ENCODE measurements at regions not wholly inside any gene's neighbourhood (a gene's known extent, or its start where the extent isn't known, plus 50 kb on each side); places are given as distances from the start of the nearest gene placed in this dataset.

DNA sequence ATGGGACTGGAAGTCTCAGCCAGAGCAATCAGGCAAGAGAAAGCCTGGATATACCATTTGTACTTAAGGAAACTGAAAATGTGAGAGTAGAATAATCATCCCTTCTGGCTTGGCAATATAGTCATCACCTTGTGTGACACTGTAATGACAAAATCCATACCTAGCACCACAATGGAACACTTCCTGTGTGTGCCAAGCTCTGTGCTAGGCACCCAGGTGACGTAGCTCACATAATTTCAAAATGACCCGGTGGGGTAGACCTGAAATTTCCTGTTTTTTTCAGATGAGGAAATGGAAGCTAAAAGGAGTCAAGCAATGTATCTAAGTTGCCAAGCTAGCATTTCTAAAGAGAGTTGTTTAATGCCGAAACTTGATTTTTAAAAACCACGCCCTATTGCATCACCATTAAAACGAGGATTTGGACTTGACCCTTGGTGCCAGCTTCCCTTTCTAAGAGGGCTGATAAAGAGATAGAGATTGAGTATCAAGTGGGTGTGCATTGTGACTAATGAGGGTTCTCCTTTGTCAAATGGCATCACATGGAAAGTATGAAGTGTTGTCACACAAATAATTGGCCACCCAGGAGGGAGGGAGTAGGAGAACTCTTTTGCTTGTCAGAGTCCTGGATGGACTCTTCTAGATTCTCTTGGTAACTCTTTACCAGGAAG lies 141.3 kb upstream of the PDZRN3 start:
- no peak for DNase-seq (ENCODE audit: low spot score)
- no peak overlapping the region for H3K27ac ChIP-seq (ENCODE audit: low read depth in 1 of 2, low read length in 2 of 2)
- peaks cover 0 to 3% (median 1%) of the 10 kb centered on the region in 4 donors for H3K9me3 ChIP-seq (ENCODE audit: control insufficient read depth in 4 of 4, low read length in 3 of 4)
- 68% methylated on average over 5 of the region's 5 CpGs for WGBS
- H3K9ac ChIP-seq (ENCODE audit: low read depth in 1 of 2, low read length in 2 of 2) = no peak overlapping the region
- H3K36me3 ChIP-seq (ENCODE audit: control insufficient read depth in 4 of 4, insufficient read depth in 3 of 4, low read depth in 1 of 4, low read length in 3 of 4) = no peaks in the 10 kb centered on the region
- no peak for TF ChIP-seq FOXA1 (IDR thresholded peaks at IDR 0.05)
- TF ChIP-seq NR2F2 (IDR thresholded peaks at IDR 0.05) = no peak
- TF ChIP-seq GABPA (IDR thresholded peaks at IDR 0.05 in 1 of 2, conservative IDR thresholded peaks at IDR 0.05 in 1 of 2) = no peak
- no peak for TF ChIP-seq HNF4A (conservative IDR thresholded peaks at IDR 0.05)
- no peak overlapping the region for H3K4me3 ChIP-seq (ENCODE audit: low read depth in 1 of 3, low read length in 3 of 3)
- no peaks in the 10 kb centered on the region for H3K27me3 ChIP-seq (ENCODE audit: control insufficient read depth in 4 of 4, insufficient read depth in 4 of 4, low read length in 3 of 4)
- H3K4me1 ChIP-seq (ENCODE audit: control insufficient read depth in 4 of 4, insufficient read depth in 4 of 4, low read length in 3 of 4) = no peaks in the 10 kb centered on the region

DNA sequence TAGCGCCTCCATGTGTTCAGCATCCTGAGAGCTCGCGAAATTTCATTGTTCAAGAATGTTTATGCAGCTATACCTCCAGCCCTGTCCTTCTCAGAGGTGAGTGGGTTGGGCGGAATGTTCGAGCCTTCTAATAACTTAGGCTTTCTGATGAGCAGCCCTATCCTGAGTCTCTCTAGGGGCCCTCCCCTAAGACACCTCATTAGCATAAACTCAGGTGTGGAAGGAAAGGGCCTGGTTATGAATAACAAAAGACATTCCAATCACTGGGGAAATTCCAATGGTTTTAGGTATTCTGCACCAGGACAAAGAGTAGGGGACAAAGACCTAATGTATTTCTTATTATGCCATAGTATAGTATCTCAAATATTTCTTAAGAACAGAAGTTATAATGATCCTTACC lies 138.1 kb upstream of the PDZRN3 start:
- no peak for TF ChIP-seq TAF1 (conservative IDR thresholded peaks at IDR 0.05)
- TF ChIP-seq, protein P1, sequence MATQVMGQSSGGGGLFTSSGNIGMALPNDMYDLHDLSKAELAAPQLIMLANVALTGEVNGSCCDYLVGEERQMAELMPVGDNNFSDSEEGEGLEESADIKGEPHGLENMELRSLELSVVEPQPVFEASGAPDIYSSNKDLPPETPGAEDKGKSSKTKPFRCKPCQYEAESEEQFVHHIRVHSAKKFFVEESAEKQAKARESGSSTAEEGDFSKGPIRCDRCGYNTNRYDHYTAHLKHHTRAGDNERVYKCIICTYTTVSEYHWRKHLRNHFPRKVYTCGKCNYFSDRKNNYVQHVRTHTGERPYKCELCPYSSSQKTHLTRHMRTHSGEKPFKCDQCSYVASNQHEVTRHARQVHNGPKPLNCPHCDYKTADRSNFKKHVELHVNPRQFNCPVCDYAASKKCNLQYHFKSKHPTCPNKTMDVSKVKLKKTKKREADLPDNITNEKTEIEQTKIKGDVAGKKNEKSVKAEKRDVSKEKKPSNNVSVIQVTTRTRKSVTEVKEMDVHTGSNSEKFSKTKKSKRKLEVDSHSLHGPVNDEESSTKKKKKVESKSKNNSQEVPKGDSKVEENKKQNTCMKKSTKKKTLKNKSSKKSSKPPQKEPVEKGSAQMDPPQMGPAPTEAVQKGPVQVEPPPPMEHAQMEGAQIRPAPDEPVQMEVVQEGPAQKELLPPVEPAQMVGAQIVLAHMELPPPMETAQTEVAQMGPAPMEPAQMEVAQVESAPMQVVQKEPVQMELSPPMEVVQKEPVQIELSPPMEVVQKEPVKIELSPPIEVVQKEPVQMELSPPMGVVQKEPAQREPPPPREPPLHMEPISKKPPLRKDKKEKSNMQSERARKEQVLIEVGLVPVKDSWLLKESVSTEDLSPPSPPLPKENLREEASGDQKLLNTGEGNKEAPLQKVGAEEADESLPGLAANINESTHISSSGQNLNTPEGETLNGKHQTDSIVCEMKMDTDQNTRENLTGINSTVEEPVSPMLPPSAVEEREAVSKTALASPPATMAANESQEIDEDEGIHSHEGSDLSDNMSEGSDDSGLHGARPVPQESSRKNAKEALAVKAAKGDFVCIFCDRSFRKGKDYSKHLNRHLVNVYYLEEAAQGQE (IDR thresholded peaks at IDR 0.05) = no peak
- no peak for TF ChIP-seq RXRA (IDR thresholded peaks at IDR 0.05)
- TF ChIP-seq, protein P2, sequence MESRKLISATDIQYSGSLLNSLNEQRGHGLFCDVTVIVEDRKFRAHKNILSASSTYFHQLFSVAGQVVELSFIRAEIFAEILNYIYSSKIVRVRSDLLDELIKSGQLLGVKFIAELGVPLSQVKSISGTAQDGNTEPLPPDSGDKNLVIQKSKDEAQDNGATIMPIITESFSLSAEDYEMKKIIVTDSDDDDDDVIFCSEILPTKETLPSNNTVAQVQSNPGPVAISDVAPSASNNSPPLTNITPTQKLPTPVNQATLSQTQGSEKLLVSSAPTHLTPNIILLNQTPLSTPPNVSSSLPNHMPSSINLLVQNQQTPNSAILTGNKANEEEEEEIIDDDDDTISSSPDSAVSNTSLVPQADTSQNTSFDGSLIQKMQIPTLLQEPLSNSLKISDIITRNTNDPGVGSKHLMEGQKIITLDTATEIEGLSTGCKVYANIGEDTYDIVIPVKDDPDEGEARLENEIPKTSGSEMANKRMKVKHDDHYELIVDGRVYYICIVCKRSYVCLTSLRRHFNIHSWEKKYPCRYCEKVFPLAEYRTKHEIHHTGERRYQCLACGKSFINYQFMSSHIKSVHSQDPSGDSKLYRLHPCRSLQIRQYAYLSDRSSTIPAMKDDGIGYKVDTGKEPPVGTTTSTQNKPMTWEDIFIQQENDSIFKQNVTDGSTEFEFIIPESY (IDR thresholded peaks at IDR 0.05) = no peak
- TF ChIP-seq EGR1 (IDR thresholded peaks at IDR 0.05; ENCODE audit: low read depth in 2 of 2) = no peak
- TF ChIP-seq YY1 (IDR thresholded peaks at IDR 0.05) = no peak
- TF ChIP-seq, protein P3, sequence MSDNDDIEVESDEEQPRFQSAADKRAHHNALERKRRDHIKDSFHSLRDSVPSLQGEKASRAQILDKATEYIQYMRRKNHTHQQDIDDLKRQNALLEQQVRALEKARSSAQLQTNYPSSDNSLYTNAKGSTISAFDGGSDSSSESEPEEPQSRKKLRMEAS (IDR thresholded peaks at IDR 0.05) = no peak
- TF ChIP-seq, protein P4, sequence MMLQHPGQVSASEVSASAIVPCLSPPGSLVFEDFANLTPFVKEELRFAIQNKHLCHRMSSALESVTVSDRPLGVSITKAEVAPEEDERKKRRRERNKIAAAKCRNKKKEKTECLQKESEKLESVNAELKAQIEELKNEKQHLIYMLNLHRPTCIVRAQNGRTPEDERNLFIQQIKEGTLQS (IDR thresholded peaks at IDR 0.05) = no peak
- no peak for TF ChIP-seq NR2F2 (IDR thresholded peaks at IDR 0.05)
- TF ChIP-seq CTCF (IDR thresholded peaks at IDR 0.05; ENCODE audit: low read depth, low read length, missing input control) = no peak
- no peak for DNase-seq (ENCODE audit: low spot score)

More for the DNA sequence above, 138.1 kb upstream of the PDZRN3 start:
- Histone ChIP-seq H3K36me3 (ENCODE audit: control insufficient read depth in 4 of 4, insufficient read depth in 3 of 4, low read depth in 1 of 4, low read length in 3 of 4) (no peaks in the 10 kb centered on the region), H3K4me1 (ENCODE audit: control insufficient read depth in 4 of 4, insufficient read depth in 4 of 4, low read length in 3 of 4) (no peaks in the 10 kb centered on the region), H3K27me3 (ENCODE audit: control insufficient read depth in 4 of 4, insufficient read depth in 4 of 4, low read length in 3 of 4) (no peaks in the 10 kb centered on the region), H3K4me3 (ENCODE audit: low read depth in 1 of 3, low read length in 3 of 3) (no peak overlapping the region), H3K9ac (ENCODE audit: low read depth in 1 of 2, low read length in 2 of 2) (no peak overlapping the region), H3K27ac (ENCODE audit: low read depth in 1 of 2, low read length in 2 of 2) (no peak overlapping the region), H3K9me3 (ENCODE audit: control insufficient read depth in 4 of 4, low read length in 3 of 4) (no peaks in the 10 kb centered on the region)
- 89% methylated on average over 5 of the region's 5 CpGs for WGBS
